Coronary artery (tissue), 2 donors: ENCODE measurements at regions not wholly inside any gene's neighbourhood (a gene's known extent, or its start where the extent isn't known, plus 50 kb on each side); places are given as distances from the start of the nearest gene placed in this dataset.

Experiments
- DNase-seq: peaks from one replicate; pipeline ENCODE4 v3.0.0-alpha.2; 2017; ENCODE audit warnings: low spot score
- H3K27ac ChIP-seq, 2 donors: fragments of 200-600 bp; sonication (generic); one replicate each; pipeline ENCODE4 v1.5.1; 2016 to 2019
- H3K4me3 ChIP-seq: fragments of 200-600 bp; sonication (generic); 2 replicates; pipeline ENCODE4 v1.5.1; 2016; ENCODE audit warnings: mild to moderate bottlenecking, moderate library complexity
- TF ChIP-seq, protein P1 (sequence below): fragments of 200-600 bp; sonication (generic); IDR thresholded peaks from one replicate; pipeline ENCODE4 v1.5.1; 2019; ENCODE audit warnings: antibody characterized with exemption

DNA sequence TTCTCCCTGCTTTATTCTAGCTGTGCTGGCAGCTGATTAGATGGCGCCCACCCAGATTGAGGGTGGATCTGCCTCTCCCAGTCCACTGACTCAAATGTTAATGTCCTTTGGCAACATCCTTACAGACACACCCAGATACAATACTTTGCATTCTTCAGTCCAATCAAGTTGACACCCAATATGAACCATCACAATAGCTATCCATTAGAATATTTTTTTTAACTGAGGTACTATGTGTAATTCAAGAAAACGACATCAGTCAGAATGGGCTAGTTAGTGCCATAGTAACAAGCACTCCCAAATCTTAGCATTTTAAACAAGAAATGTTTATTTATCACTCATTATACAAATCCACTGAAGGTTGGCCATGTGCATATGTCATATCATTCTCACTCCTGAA, 723.1 kb downstream of the NR2F2 start:
- no peak overlapping the region for H3K4me3 ChIP-seq
- DNase-seq: no peak
- TF ChIP-seq, protein P1, sequence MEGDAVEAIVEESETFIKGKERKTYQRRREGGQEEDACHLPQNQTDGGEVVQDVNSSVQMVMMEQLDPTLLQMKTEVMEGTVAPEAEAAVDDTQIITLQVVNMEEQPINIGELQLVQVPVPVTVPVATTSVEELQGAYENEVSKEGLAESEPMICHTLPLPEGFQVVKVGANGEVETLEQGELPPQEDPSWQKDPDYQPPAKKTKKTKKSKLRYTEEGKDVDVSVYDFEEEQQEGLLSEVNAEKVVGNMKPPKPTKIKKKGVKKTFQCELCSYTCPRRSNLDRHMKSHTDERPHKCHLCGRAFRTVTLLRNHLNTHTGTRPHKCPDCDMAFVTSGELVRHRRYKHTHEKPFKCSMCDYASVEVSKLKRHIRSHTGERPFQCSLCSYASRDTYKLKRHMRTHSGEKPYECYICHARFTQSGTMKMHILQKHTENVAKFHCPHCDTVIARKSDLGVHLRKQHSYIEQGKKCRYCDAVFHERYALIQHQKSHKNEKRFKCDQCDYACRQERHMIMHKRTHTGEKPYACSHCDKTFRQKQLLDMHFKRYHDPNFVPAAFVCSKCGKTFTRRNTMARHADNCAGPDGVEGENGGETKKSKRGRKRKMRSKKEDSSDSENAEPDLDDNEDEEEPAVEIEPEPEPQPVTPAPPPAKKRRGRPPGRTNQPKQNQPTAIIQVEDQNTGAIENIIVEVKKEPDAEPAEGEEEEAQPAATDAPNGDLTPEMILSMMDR: no peak
- no peak overlapping the region for H3K27ac ChIP-seq

- no peak for DNase-seq
- Histone ChIP-seq H3K27ac (no peak overlapping the region), H3K4me3 (no peak overlapping the region)
- TF ChIP-seq, protein P1: no peak
Measured at GRCh38 chr15:97057503-97057902, 727.0 kb downstream of the NR2F2 start.

DNA sequence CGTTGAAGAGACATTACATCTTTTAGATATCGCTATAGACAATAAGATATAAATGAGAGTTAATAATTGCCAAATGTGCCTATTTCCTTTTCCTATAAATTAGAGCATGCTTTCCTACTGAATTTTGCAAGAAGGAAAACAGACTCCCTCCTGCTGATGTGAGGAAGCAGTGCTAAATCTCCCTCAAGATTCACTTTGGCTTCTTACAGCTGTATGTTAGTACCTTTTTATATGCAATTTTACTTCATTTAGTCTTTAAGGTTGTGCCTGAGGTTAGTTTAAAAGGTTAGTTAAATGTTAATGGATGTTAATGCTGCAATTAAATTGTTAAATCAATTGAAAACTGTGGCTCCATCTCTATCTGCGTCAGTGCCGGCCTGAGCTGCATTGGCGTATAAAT, 728.8 kb downstream of the NR2F2 start:
- no peak for DNase-seq
- TF ChIP-seq, protein P1: no peak
- Histone ChIP-seq H3K27ac (no peak overlapping the region), H3K4me3 (no peak overlapping the region)

DNA sequence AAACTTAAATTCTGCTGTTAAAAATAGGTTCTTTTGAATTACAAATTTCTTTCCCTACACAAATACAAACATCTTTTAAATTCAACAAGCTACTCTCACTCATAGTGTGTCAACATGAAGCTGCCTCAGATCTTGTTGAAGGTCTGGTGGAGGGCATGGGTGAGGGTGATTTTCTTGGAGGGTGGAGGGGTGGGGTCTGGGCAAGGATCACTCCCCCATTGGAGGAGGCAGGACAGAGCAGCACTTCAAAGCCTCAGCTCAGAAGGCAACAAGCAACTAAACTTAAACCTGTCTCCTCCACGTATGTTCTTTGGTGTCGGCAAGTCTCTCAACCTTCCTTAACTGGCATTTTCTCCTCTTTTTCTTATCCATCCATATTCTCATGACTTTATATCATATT, 730.9 kb downstream of the NR2F2 start:
- TF ChIP-seq, protein P1: no peak
- Histone ChIP-seq H3K4me3 (no peak overlapping the region), H3K27ac (no peak overlapping the region)
- no peak for DNase-seq

- no peak for DNase-seq
- Histone ChIP-seq H3K27ac (no peak overlapping the region), H3K4me3 (no peak overlapping the region)
- TF ChIP-seq, protein P1: no peak
Measured at GRCh38 chr15:97071668-97072067, 741.2 kb downstream of the NR2F2 start.

DNA sequence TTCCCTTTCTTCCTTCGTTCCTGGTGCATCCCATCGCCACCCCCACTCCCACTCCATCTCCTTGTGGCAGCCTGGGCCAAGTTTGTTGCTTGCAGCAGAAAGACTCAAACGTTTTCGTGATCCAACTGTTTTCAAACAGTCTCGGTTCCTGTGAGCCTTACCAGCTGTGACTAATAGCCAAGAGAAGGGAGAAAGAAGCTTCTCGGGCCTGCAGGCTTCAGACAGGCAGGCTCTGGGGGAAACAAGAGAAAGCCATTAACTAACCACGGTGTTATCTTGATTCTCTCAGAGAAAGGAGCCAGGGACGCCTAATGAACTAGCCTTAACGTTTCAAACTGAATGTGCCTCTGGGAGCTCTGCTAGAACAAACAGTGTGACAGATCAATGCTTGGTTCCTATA, 742.0 kb downstream of the NR2F2 start:
- no peak for DNase-seq
- TF ChIP-seq, protein P1: no peak
- H3K4me3 ChIP-seq: no peak overlapping the region

GRCh38 chr15:97076011-97076410, 745.5 kb downstream of the NR2F2 start:
- no peak for DNase-seq
- Histone ChIP-seq H3K27ac (no peak overlapping the region), H3K4me3 (no peak overlapping the region)
- TF ChIP-seq, protein P1: no peak

More for the DNA sequence above, 742.0 kb downstream of the NR2F2 start:
- H3K27ac ChIP-seq: no peak overlapping the region
